Activated naive CD4-positive, alpha-beta T cell (primary cell): ENCODE measurements at regions not wholly inside any gene's neighbourhood (a gene's known extent, or its start where the extent isn't known, plus 50 kb on each side); places are given as distances from the start of the nearest gene placed in this dataset.
A peak's percentile ranks its signal among the peaks of the same experiment; 100 is the strongest.
"Not testable (repeated sequence)": the region's sequence is repeated elsewhere in the genome, so short reads cannot be mapped to it uniquely, and the experiment has no call there.

Source experiments
- DNase-seq, 4 experiments: peaks; one replicate each; lab custom pipeline; 2025; lab: John Stamatoyannopoulos, UW

DNA sequence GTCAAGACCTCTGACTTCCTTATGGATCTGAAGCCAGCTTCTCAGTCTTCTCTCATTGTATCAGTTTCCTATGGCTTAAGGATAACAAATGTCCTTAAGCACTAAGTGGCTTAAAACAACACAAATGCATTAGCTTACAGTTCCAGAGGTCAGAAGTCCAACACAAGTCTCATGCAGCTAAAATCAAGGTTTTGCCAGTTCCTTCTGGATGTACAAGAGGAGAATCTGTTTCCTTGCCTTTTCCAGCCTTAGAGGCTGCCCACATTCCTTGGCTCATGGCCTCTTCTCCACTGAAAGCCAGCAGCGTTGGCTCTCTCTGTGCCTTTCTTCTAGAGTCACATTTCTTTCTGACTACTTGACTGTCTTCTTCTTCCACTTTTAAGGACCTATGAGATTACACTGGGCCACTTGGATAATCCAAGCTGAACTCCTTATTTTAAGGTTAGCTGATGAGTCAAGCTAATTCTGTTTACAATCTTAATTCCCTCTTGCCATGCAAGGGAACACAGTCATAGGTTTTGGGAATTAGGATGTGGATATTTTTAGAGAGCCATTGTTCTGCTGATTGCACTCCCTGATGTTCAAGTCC is 179.0 kb downstream of the BCAS1 start:
- no peak for DNase-seq

DNA sequence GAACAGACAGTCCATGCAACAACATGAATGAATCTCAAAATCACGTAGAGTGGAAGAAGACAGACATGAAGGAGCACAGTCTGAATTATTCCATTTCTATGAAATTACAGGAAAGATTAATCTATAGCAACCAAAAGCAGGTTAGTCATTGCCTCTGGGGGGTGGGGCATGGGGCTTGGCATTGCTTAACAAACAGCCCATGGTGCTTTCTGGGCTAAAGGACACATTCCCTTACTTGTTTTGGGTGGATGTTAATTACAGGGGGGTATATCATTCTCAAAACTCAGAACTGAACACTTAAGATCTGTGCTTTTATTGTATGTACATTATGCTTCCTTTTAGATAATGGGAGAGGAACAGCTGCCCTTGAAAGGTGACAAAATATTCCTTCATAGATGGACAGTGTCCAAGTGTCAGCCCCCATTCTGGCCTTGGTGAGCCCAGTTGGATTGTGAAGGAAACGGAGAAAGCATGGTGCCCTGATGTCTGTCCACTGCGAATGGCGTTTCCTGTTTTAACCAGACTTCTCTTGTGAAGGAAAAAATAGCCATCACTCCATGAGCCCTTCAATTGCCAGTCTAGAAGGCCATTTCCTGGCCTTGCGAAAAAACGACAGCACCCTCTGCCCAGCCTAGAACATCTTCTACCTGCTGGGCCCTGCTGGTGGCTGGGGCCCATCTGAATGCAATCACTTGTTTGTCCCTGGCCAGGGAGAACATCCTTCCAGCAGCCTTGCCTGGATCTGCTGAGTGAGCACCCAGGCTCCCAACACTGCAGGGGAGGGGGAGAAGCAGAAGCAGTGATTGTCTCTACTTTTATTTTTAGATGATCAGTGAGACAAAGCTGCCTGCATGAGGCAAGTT is 179.7 kb downstream of the BCAS1 start:
- DNase-seq: no peak

DNA sequence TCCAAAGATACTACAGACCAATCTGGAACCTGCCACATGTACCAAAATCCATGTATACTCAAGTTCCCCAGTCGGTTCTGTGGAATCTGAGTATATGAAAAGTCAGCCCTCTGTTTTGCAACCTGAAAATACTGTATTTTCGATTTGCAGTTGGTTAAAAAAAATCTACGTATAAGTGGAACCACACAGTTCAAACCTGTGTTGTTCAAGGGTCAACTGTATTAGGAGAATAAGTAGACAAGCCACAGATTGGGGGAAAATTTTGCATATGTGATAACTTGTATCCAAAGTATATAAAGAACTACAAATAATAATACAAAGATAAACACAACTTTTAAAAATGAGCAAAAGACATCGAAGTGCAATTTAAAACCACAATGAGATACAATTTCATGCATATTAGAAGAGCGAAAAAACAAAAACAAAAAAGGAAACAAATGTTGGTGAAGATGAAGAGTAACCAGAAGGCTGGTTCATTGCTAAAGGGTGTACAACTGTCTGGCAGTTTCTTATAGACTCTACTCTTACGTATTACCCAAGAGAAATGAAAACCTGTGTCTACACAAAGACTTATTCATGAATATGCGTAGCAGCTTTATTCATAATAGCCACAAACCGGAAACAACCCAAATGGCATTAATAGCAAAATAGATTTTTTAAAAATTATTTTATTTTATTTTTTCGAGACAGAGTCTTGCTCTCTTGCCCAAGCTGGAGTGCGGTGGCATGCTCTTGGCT is 180.8 kb downstream of the BCAS1 start:
- DNase-seq: no peak

DNA sequence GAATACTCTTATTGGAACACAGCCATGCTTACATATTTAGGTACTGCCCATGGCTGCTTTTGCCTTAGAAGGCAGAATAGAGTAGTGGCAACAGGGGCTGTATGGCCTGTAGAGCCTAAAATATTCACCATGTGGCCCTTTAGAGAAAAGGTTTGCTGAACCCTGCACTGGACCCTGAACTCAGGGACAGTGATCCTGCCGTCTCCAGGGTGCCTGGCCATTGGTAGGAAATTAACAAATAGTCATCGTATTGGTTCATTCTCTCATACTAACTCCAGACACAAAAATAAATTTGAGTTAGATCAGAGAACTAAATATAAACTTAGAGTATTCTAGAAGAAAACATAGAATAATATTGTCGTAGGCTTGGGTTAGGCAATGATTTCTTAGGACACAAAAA is 181.4 kb downstream of the BCAS1 start:
- DNase-seq: no peak

DNA sequence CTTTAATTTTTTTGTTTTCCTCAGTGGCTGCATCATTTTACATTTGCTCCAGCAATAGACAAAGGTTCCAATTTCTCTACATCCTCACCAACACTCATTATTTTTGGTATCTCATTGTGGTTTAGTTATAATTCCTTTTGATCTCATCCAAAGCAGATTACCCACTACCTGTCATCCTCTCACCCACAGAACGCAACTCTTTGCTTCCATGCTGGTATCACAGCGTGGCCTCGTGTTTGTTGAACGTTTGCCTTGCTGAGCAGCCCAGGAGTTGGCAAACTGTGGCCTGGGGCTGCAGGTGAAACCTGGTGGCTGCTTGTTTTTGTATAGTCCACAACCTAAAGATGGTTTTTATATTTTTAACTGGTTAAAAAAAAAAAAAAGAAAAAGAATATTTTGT is 181.9 kb downstream of the BCAS1 start:
- no peak for DNase-seq

DNA sequence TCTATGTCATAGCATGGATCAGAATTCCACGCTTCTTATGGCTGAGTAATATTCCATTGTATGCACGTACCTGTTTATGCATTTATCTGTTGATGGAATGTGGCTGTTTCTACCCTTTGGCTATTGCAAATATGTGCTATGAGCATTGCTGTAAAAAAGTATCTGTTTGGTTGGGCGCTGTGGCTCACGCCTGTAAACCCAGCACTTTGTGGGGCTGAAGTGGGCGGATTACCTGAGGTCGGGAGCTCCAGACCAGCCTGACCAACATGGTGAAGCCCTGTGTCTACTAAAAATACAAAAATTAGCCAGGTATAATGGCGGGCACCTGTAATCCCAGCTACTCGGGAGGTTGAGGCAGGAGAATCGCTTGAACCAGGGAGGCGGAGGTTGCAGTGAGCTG is 182.4 kb downstream of the BCAS1 start:
- no peak for DNase-seq

DNA sequence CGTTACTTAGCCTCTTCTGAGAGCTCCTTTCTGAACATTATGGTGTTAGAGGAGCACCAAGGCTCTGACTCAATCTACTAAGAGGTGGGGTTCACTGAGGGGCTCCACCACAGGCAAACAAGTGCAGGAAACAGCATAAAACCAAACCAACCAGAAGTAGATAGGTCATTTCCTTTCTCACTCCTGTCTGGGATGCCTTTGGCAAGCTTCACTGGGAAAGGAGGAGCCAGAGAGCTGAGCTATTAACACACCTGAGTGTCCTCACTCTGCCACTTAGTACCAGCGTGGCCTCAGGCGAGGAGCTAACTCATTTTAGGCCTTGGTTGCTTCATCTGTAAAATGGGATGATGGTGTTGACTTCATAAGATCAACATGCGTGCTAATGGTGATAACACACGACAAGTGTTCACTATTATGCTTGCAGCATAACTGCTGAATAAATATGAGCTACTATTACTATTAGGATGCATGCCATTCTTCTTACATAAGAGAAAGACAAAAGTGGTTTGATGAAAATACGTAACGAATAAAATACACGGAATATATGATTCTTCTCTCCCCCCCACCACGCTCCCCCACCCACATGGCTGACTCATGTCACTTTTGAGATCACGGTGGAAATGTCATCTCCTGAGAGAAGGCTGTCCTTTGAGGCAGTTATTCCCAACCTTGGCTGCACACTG is 185.4 kb downstream of the BCAS1 start:
- peak in 2 of 4 experiments; percentile 4 to 12 for DNase-seq

DNA sequence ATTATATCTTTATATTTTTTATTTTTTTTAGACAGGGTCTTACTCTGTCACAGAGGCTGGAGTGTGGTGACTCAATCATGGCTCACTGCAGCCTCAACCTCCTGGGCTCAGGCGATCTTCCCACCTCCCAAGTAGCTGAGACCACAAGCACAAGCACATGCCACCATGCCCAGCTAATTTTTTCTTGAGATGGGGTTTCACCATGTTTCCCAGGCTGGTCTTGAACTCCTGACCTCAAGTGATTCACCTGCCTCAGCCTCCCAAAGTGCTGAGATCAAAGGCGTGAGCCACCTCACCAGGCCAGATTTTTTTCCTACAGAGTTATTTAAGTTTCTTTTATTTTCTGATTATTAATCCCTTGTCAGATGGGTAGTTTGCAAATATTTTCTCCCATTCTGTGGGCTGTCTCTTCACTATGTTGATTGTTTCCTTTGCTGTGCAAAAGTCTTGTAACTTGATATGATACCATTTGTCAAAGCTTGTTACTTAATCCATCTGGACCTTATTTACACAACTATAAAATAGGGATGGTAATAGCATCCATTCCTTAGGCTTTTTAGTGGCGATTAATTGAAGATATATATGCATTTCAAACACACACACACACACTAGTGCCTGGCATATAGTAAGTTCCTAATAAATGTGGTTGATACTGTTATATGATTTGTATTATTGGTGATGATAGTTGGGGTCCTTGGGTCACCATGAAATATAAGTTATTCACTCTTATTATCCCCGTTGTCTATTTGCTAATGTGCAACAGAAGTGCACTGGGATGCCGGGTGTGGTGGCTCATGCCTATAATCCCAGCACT is 187.1 kb downstream of the BCAS1 start:
- no peak for DNase-seq

DNA sequence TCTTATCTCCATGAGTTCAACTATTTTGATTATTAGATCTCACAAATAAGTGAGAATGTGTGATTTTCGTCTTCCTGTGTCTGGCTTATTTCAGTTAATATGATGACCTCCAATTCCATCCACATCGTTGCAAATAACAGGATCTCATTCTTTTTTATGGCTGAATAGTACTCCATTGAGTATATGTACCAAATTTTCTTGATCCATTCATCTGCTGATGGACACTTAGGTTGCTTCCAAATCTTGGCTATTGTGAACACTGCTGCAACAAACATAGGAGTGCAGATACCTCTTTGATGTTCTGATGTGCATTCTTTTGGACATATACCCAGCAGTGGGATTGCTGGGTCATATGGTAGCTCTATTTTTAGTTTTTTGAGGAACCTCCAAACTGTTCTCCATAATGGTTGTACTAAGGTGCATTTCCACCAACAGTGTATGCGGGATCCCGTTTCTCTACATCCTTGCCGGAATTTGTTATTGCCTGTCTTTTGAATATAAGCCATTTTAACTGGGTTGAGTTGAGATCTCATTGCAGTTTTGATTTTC is 187.9 kb downstream of the BCAS1 start:
- DNase-seq: not testable (repeated sequence)

DNA sequence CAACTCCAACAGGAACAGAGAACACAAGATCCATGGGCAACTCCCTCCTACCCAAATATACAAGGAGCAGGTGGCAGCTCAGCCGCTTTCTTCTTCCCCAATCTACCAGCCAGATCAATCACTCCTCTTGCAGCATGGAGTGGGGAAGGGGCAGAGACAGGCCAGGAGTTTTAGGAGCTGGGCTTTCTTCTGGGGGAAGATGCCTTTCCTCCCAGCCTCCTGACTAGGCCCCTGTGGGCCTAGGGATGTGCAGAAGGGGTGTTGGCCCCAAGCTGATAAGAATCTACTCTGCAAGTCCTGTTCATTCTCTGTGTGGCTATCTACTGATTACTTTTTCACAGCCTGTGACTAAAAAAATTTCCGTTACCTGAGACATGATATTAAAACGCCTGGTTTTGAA is 189.0 kb downstream of the BCAS1 start:
- no peak for DNase-seq

DNA sequence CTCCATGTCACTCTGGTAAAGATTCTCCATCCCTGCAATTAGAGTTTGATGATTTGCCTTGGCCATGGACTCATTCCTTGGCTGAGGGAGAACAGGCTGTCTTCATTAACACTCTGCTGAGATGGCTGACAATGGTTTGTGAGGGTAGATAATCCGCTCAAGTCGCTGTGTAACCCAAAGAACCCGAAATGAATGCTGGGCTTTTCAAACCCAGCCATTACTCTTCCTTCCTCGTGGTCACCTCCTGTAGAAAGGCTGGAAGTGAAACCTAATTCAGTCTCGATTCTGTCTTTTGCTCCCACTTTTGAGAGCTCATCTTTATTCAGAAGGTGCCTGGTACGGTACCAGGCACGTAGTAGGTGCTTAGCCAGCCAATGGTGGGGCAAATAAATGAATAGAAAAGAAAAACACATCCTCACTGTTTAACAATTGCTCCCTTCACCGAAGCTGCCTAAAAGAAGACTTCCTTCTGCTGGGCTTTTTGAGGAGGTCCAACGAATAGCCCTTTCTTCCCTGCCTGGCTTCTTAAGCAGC is 190.2 kb downstream of the BCAS1 start:
- no peak for DNase-seq

DNA sequence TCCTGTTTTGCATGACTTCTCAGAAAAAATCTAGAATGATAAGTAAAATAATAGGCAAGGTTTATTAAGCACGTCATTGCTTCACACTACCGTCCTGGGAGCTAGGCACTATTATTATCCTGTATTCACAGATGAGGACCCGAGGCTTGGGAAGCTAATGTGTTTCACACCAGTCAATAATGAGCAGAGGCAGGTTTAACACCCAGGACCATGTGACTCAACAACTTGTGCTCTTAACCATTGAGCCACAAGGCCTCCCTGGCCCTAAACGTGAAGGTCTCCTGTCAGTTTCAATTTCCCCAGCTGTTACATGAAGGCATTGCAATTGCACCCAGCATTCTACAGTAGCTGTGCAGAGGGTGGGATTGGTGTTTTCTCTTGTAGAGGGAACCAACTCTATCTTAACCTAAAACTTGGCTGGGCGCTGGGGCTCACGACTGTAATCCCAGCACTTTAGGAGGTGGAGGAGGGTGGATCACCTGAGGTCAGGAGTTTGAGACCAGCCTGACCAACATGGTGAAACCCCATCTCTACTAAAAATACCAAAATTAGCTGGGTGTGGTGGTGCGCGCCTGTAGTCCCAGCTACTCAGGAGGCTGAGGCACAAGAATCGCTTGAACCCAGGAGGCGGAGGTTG is 191.2 kb downstream of the BCAS1 start:
- no peak for DNase-seq

DNA sequence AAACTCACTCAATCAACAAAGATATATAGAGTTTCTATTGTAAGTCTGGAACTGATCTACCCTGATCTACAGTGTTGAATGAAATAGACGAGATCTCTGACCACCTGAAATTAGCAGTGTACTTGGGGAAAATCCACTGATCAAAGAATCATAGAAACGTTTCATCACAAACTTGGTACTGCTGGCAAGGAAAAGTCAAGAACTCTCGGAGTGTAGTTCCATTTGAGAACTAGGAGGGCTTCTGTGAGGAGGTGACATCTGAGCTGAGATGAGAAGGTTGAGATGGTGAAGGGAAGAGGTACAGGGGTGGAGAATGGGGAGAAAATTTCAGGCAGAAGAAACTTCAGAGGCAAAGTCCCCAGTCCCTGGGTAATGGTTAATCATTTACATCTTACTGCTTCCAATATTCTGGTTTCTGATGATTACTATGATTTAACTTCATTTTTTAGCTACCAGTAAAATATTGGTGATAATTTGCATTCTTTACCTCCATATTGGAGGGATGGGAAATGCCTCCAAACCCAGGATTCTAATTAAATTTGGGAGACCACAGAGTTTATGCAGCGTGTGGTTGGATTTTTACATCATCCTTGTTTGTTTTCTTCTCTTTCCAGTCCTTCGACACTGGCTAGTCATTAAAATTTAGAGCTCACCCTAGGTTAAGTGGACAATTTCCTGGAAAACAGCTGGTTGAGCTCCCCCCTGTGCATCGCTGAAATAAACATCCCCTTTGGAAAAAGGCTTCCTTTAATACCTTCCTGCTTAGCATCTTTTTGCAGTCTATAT is 191.9 kb downstream of the BCAS1 start:
- DNase-seq: no peak

DNA sequence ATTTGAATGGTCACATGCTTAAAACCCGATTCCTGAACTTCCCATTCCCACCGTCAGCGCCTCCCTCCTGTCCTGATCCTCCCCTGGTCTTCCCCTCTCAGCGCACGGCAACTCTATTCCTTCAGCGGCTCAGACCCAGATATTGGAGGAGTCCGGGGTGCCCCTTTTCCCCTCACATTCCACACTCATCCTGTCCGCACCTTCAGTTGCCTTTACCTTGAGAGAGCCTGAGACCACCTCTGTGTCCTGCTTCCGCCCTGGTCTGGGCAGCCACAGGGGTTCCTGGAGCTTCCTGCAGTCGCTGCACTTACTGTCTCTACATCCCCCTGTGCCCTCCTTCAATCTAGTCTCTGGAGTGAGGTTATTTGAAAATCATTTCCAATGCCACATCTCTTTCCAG is 193.4 kb downstream of the BCAS1 start:
- no peak for DNase-seq

DNA sequence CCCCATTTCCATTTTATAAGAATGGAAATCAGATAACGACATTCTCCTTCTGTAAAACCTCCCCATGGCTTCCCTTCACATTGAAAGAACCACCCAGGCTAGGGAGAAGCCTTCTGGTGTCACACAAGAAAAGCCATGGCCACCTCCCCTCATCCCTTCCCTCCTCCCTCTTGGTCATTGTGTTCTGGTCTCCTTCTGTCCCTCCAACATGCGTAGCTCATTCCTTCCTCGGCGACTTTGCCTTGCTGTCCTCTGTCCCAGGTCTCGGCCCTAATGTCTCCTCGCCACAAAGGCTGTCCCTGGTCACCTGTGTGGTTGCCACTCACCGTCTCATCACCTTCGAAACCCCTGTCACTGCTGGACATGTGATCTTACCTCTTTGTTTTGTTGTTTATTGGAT is 193.9 kb downstream of the BCAS1 start:
- DNase-seq: no peak

DNA sequence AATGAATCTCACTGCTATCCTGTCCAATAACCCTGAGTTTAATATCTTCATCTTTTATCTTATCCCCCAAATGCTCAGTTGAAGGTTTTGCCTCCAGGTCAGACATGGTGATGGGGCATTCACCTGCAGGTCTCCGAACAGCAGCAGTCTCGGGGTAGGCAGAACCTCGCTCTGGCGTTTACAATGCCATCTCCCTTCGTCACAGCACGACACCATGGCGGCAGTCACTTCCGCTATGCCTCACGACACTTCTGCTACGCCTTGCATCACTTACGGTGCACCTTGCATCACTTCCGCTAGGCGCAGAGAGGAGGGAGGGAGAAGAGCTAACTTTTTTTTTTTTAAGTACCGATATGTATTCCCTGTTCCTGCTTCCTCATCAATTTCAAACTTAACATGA is 194.9 kb downstream of the BCAS1 start:
- DNase-seq: no peak

DNA sequence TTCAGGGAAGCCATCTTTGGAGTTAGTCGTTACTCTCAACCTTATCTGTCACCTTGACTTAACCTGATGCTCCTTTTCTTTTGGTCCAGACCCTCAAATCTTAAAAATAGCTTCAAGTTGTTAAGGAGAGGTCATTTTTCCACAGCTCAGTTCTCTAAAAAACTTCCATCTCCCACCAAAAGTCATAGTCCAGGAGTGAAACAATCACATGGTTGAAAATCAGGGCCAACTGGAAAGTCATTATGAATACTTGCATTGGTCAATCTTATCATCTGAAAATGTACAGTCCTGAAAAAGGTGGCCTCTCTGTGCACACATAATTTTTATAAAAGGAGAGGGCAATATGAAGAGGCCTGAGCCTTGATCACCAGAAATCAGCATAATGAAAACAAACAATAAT is 195.7 kb downstream of the BCAS1 start:
- no peak for DNase-seq

DNA sequence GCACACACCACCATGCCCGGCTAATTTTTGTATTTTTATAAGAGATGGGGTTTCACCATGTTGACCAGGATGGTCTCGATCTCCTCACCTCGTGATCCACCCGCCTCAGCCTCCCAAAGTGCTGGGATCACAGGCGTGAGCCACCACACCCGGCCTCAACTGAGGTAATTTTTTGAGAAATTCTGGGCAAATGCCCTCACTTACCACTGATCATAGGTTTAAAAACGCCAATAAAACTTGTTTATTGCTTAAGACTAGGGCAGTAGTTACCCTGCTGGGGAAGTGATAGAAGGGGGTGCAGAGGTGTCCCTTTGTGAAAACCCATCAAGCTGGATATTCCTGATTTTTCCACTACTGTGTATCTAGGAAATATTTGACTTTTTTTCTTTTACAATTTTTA is 196.3 kb downstream of the BCAS1 start:
- no peak for DNase-seq

DNA sequence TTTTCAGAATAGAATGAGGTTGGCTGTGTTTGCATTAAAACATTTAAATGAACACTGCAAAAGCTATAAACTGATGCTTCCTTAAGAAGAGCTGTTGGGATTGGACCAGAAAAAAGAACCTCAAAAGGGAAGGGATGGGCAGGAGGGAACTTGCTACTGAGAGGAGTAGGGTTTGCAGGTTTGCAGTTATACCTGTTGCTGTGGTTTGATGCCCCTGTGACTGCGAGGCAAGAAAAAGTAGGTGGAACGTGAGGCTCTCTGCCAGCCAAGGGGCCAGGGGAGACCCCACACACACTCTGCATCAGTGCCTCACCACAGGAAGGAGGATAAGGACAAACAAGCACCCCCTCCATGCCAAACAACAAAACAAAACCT is 197.2 kb downstream of the BCAS1 start:
- DNase-seq: no peak
